ENCODE measurements at regions not wholly inside any gene's neighbourhood (a gene's known extent, or its start where the extent isn't known, plus 50 kb on each side); places are given as distances from the start of the nearest gene placed in this dataset.

DNA sequence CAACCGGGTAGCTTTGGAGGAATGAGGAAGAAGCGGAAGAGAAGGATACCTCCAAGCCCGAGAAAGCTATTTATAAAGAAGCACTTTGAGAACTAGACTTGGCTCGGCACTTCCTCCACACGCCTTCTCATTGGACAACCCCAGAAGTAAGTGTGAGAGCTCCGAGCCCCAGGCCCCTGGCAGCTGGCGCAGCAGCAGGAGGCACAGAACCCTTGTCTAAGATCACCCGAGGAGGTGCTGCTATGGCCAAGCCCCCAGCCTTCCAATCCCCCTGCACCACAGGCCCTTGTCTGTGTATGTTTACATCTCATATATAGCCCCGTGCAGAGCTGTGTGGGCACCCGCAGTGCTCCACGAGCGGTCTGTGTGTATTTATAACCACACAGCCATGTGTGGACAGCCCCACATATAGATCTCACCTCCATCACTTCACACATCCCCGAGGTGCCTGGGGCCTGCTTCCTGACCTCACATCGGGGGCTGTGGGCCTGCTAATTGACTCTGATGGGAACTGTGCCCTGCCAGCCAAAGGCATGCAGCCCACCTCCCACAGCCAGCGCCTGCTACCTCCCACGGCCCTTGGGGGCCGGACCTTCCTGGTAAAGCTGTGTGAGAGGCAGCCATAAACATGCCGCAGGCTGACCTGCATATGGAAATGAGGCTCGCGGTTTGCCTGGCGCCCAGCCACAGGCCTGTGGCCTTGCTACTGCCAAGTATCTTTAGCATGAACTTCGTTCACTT lies 96.1 kb downstream of the C17orf67 start:
- TF ChIP-seq, protein P1, sequence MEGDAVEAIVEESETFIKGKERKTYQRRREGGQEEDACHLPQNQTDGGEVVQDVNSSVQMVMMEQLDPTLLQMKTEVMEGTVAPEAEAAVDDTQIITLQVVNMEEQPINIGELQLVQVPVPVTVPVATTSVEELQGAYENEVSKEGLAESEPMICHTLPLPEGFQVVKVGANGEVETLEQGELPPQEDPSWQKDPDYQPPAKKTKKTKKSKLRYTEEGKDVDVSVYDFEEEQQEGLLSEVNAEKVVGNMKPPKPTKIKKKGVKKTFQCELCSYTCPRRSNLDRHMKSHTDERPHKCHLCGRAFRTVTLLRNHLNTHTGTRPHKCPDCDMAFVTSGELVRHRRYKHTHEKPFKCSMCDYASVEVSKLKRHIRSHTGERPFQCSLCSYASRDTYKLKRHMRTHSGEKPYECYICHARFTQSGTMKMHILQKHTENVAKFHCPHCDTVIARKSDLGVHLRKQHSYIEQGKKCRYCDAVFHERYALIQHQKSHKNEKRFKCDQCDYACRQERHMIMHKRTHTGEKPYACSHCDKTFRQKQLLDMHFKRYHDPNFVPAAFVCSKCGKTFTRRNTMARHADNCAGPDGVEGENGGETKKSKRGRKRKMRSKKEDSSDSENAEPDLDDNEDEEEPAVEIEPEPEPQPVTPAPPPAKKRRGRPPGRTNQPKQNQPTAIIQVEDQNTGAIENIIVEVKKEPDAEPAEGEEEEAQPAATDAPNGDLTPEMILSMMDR (conservative IDR thresholded peaks at IDR 0.05): no peak
- no peak for TF ChIP-seq EZH2 (IDR thresholded peaks at IDR 0.05; ENCODE audit: low read depth)
